Uterus (tissue), 2 donors: ENCODE measurements at regions not wholly inside any gene's neighbourhood (a gene's known extent, or its start where the extent isn't known, plus 50 kb on each side); places are given as distances from the start of the nearest gene placed in this dataset.

Experiments used
- POLR2A ChIP-seq, 2 donors: fragments of 450-650 bp; IDR thresholded peaks; one replicate each; pipeline ENCODE4 v1.6.1; 2016; ENCODE audit warnings: antibody characterized with exemption in 2 of 2, mild to moderate bottlenecking in 1 of 2, moderate library complexity in 1 of 2
- TF ChIP-seq, protein P1 (sequence below), 4 experiments: fragments of 200-600 bp in 2 of 4; fragments of 450-650 bp in 2 of 4; sonication (generic) in 2 of 4; IDR thresholded peaks; one replicate each; pipeline ENCODE4 v1.5.1; 2016 to 2019; ENCODE audit warnings: antibody characterized with exemption in 4 of 4, mild to moderate bottlenecking in 2 of 4, moderate library complexity in 1 of 4

DNA sequence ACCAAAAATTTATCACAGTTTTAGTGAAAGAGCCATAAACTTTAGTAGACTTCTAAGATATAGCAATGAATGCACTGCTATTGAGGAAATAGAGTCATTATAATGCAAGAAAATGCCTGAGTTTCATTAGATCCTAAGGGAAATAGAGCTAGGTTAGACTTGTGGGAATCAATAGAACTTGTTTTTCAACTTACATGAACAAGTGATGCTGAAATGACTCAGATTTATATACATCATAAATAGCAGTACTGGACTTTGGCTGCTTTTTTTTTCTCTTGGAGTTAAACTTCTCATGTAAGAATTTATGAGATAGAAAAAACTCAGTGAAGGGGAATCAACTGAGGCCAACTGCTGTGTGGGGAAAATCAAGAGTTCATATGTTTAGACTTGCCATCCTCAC is 216.5 kb upstream of the AADAT start:
- TF ChIP-seq, protein P1, sequence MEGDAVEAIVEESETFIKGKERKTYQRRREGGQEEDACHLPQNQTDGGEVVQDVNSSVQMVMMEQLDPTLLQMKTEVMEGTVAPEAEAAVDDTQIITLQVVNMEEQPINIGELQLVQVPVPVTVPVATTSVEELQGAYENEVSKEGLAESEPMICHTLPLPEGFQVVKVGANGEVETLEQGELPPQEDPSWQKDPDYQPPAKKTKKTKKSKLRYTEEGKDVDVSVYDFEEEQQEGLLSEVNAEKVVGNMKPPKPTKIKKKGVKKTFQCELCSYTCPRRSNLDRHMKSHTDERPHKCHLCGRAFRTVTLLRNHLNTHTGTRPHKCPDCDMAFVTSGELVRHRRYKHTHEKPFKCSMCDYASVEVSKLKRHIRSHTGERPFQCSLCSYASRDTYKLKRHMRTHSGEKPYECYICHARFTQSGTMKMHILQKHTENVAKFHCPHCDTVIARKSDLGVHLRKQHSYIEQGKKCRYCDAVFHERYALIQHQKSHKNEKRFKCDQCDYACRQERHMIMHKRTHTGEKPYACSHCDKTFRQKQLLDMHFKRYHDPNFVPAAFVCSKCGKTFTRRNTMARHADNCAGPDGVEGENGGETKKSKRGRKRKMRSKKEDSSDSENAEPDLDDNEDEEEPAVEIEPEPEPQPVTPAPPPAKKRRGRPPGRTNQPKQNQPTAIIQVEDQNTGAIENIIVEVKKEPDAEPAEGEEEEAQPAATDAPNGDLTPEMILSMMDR (IDR thresholded peaks at IDR 0.05): no peak
- no peak for TF ChIP-seq POLR2A (IDR thresholded peaks at IDR 0.05)
